HFFc6 (cell line): ENCODE measurements at regions not wholly inside any gene's neighbourhood (a gene's known extent, or its start where the extent isn't known, plus 50 kb on each side); places are given as distances from the start of the nearest gene placed in this dataset.

Experiments used
- DNase-seq: peaks from one replicate; pipeline ENCODE4 v3.0.0-alpha.2; 2018
- H3K27ac Mint-ChIP-seq: 2 replicates; pipeline ENCODE4 v1.8.0; 2020; ENCODE audit warnings: mild to moderate bottlenecking, mixed read lengths
- H3K27me3 Mint-ChIP-seq: 2 replicates; pipeline ENCODE4 v1.8.0; 2021; ENCODE audit warnings: mild to moderate bottlenecking, moderate library complexity, mixed read lengths; ENCODE audit not compliant: insufficient read depth
- H3K36me3 Mint-ChIP-seq: 2 replicates; pipeline ENCODE4 v1.8.0; 2021; ENCODE audit warnings: low read depth, mixed read lengths
- H3K4me1 Mint-ChIP-seq: 2 replicates; pipeline ENCODE4 v1.8.0; 2020; ENCODE audit warnings: low read depth, mixed read lengths
- H3K4me3 Mint-ChIP-seq: 2 replicates; pipeline ENCODE4 v1.8.0; 2020; ENCODE audit warnings: mild to moderate bottlenecking, moderate library complexity, mixed read lengths
- H3K9me3 Mint-ChIP-seq: 2 replicates; pipeline ENCODE4 v1.8.0; 2020; ENCODE audit warnings: mild to moderate bottlenecking, mixed read lengths
- CTCF ChIP-seq: fragments of 200-600 bp; sonication (generic); IDR thresholded peaks from 2 replicates; pipeline ENCODE4 v1.5.0; 2021; ENCODE audit warnings: antibody characterized with exemption, mild to moderate bottlenecking

GRCh38 chr1:83735526-83735925 is 263.4 kb downstream of the TTLL7 start:
- H3K27ac Mint-ChIP-seq: no peak overlapping the region
- DNase-seq: no peak
- H3K27me3 Mint-ChIP-seq: no peaks in the 10 kb centered on the region; the same call in 1 of the 2 replicates
- no peak overlapping the region for H3K4me3 Mint-ChIP-seq
- H3K36me3 Mint-ChIP-seq: no peaks in the 10 kb centered on the region
- H3K4me1 Mint-ChIP-seq: no peaks in the 10 kb centered on the region
- H3K9me3 Mint-ChIP-seq: peaks cover 13% of the 10 kb centered on the region; the same call in 1 of the 2 replicates
- TF ChIP-seq CTCF: no peak

GRCh38 chr1:83734420-83734819 is 264.5 kb downstream of the TTLL7 start:
- no peak overlapping the region for H3K27ac Mint-ChIP-seq
- peaks cover 13% of the 10 kb centered on the region; the same call in 1 of the 2 replicates for H3K9me3 Mint-ChIP-seq
- H3K27me3 Mint-ChIP-seq: no peaks in the 10 kb centered on the region; the same call in 1 of the 2 replicates
- no peak overlapping the region for H3K4me3 Mint-ChIP-seq
- TF ChIP-seq CTCF: no peak
- no peak for DNase-seq
- H3K36me3 Mint-ChIP-seq: no peaks in the 10 kb centered on the region
- no peaks in the 10 kb centered on the region for H3K4me1 Mint-ChIP-seq

- no peak for TF ChIP-seq CTCF
- no peaks in the 10 kb centered on the region for H3K4me1 Mint-ChIP-seq
- H3K36me3 Mint-ChIP-seq: no peaks in the 10 kb centered on the region
- H3K27me3 Mint-ChIP-seq: no peaks in the 10 kb centered on the region; the same call in 1 of the 2 replicates
- peaks cover 24% of the 10 kb centered on the region for H3K9me3 Mint-ChIP-seq
- H3K27ac Mint-ChIP-seq: no peak overlapping the region
- no peak overlapping the region for H3K4me3 Mint-ChIP-seq
- no peak for DNase-seq
These were observed 273.1 kb downstream of the TTLL7 start for GRCh38 chr1:83725735-83726360.

GRCh38 chr1:83718338-83718737 is 280.6 kb downstream of the TTLL7 start:
- no peaks in the 10 kb centered on the region for H3K36me3 Mint-ChIP-seq
- peaks cover 11% of the 10 kb centered on the region for H3K9me3 Mint-ChIP-seq
- no peak for DNase-seq
- TF ChIP-seq CTCF: no peak
- H3K4me1 Mint-ChIP-seq: no peaks in the 10 kb centered on the region
- H3K4me3 Mint-ChIP-seq: no peak overlapping the region
- H3K27ac Mint-ChIP-seq: no peak overlapping the region
- no peaks in the 10 kb centered on the region for H3K27me3 Mint-ChIP-seq

GRCh38 chr1:83717785-83718184 is 281.1 kb downstream of the TTLL7 start:
- Mint-ChIP-seq H3K4me1 (no peaks in the 10 kb centered on the region), H3K27me3 (no peaks in the 10 kb centered on the region), H3K36me3 (no peaks in the 10 kb centered on the region), H3K27ac (no peak overlapping the region), H3K4me3 (no peak overlapping the region), H3K9me3 (peaks cover 15% of the 10 kb centered on the region)
- DNase-seq: no peak
- no peak for TF ChIP-seq CTCF
